SK-N-SH (cell line): ENCODE measurements at regions not wholly inside any gene's neighbourhood (a gene's known extent, or its start where the extent isn't known, plus 50 kb on each side); places are given as distances from the start of the nearest gene placed in this dataset.

Experiments
- CTCF ChIA-PET: fragments of 300-600, 350-600 bp; formaldehyde crosslinking; extraction: SDS; loops from one replicate; lab custom pipeline; 2021; lab: Yijun Ruan, JAX
- POLR2A ChIA-PET: fragments of 350-600 bp; sonication (Branson Sonifier 250); formaldehyde crosslinking; extraction: SDS; loops from one replicate; lab custom pipeline; 2020; ENCODE audit warnings: antibody characterized with exemption, inconsistent platforms; lab: Yijun Ruan, JAX
- DNase-seq: peaks from one replicate; pipeline ENCODE4 v3.0.0; 2012
- H2AFZ ChIP-seq: fragments of 200-600 bp; sonication (generic); 2 replicates; pipeline ENCODE4 v1.8.1; 2016; ENCODE audit warnings: antibody characterized with exemption, mild to moderate bottlenecking, low read depth
- H3F3A ChIP-seq: fragments of 200-600 bp; sonication (generic); replicated peaks from 2 replicates; pipeline ENCODE3; 2016; ENCODE audit warnings: antibody characterized with exemption, mild to moderate bottlenecking; ENCODE audit not compliant: insufficient read depth
- H3K27ac ChIP-seq, 2 experiments: fragments of 200-500 bp in 1 of 2; fragments of 200-600 bp in 1 of 2; sonication (Bioruptor generic) in 1 of 2; sonication (generic), shearing (Covaris generic) in 1 of 2; 2 replicates each; pipeline versions ENCODE4 v1.5.1 to v1.6.1; 2014 to 2016; ENCODE audit warnings: low read depth in 2 of 2, inconsistent platforms in 1 of 2, low read length in 1 of 2, mild to moderate bottlenecking in 1 of 2, mixed read lengths in 1 of 2
- H3K27me3 ChIP-seq: fragments of 200-600 bp; sonication (generic), shearing (Covaris generic); 2 replicates; pipeline ENCODE4 v1.6.1; 2016; ENCODE audit warnings: mixed run types; ENCODE audit not compliant: insufficient read depth
- H3K36me3 ChIP-seq, 2 experiments: fragments of 200-500 bp in 1 of 2; fragments of 200-600 bp in 1 of 2; sonication (Bioruptor generic) in 1 of 2; sonication (generic) in 1 of 2; replicated peaks in 1 of 2; 2 replicates each; pipeline versions ENCODE3 to v1.5.1; 2014 to 2016; ENCODE audit warnings: low read length in 1 of 2, mild to moderate bottlenecking in 1 of 2; ENCODE audit not compliant: insufficient read depth in 2 of 2, control insufficient read depth in 1 of 2
- H3K4me1 ChIP-seq, 2 experiments: fragments of 200-500 bp in 1 of 2; fragments of 200-600 bp in 1 of 2; sonication (Bioruptor generic) in 1 of 2; sonication (generic), shearing (Covaris generic) in 1 of 2; 2 replicates each; pipeline versions ENCODE4 v1.5.1 to v1.6.1; 2014 to 2016; ENCODE audit warnings: low read depth in 1 of 2, low read length in 1 of 2, mixed run types in 1 of 2; ENCODE audit not compliant: insufficient read depth in 2 of 2, control insufficient read depth in 1 of 2
- H3K4me2 ChIP-seq: fragments of 200-600 bp; sonication (generic), shearing (Covaris generic); 2 replicates; pipeline ENCODE4 v1.6.1; 2017; ENCODE audit warnings: mixed run types
- H3K4me3 ChIP-seq, 2 experiments: fragments of 200-500 bp in 1 of 2; fragments of 200-600 bp in 1 of 2; sonication (Bioruptor generic) in 1 of 2; sonication (generic), shearing (Covaris generic) in 1 of 2; 2 replicates each; pipeline versions ENCODE4 v1.5.1 to v1.8.1; 2014 to 2016; ENCODE audit warnings: low read depth in 2 of 2, inconsistent platforms in 1 of 2, low read length in 1 of 2, mild to moderate bottlenecking in 1 of 2, mixed read lengths in 1 of 2, moderate library complexity in 1 of 2
- H3K79me2 ChIP-seq: fragments of 200-600 bp; sonication (generic); 2 replicates; pipeline ENCODE4 v1.8.1; 2017; ENCODE audit warnings: mild to moderate bottlenecking; ENCODE audit not compliant: insufficient read depth
- H3K9ac ChIP-seq: fragments of 200-600 bp; sonication (generic); 2 replicates; pipeline ENCODE4 v1.6.1; 2017; ENCODE audit warnings: mixed run types
- H3K9me2 ChIP-seq: fragments of 200-600 bp; sonication (generic); 2 replicates; pipeline ENCODE4 v1.6.1; 2017; ENCODE audit warnings: mixed run types
- H3K9me3 ChIP-seq: fragments of 200-600 bp; sonication (generic); 2 replicates; pipeline ENCODE4 v1.6.1; 2017; ENCODE audit warnings: mixed run types, mild to moderate bottlenecking, moderate library complexity
- H4K20me1 ChIP-seq: fragments of 200-600 bp; sonication (generic); 2 replicates; pipeline ENCODE4 v1.6.1; 2017; ENCODE audit warnings: mild to moderate bottlenecking, mixed run types; ENCODE audit not compliant: insufficient read depth
- CHD2 ChIP-seq: fragments of 150-350 bp; IDR thresholded peaks from 2 replicates; pipeline ENCODE4 v1.6.1; 2018; ENCODE audit warnings: low read length; ENCODE audit not compliant: partially characterized antibody
- ELF1 ChIP-seq: IDR thresholded peaks from 2 replicates; pipeline ENCODE4 v1.4.0; 2012
- EP300 ChIP-seq, 2 experiments: IDR thresholded peaks; 2 replicates each; pipeline versions ENCODE4 v1.4.0 to v1.6.1; 2012; ENCODE audit warnings: borderline replicate concordance in 1 of 2, low read depth in 1 of 2, low read length in 1 of 2
- EZH2phosphoT487 ChIP-seq: fragments of 200-600 bp; sonication (generic); IDR thresholded peaks from 2 replicates; pipeline ENCODE4 v1.6.1; 2017; ENCODE audit warnings: low read depth, mixed run types, mild to moderate bottlenecking, antibody characterized with exemption, moderate library complexity, borderline replicate concordance
- FOSL2 ChIP-seq: IDR thresholded peaks from 2 replicates; pipeline ENCODE4 v1.4.0; 2012; ENCODE audit warnings: low read depth, mild to moderate bottlenecking, moderate library complexity, borderline replicate concordance
- FOXJ3 ChIP-seq: sonication (generic); formaldehyde crosslinking; IDR thresholded peaks from 2 replicates; pipeline ENCODE4 v1.5.1; 2020; ENCODE audit warnings: mild to moderate bottlenecking, missing genetic modification reagents
- FOXM1 ChIP-seq: IDR thresholded peaks from 2 replicates; pipeline ENCODE4 v1.4.0; 2012; ENCODE audit warnings: low read depth, mild to moderate bottlenecking
- GABPA ChIP-seq: IDR thresholded peaks from 2 replicates; pipeline ENCODE4 v1.4.0; 2012; ENCODE audit warnings: low read depth, mild to moderate bottlenecking
- IRF3 ChIP-seq: fragments of 150-350 bp; IDR thresholded peaks from 2 replicates; pipeline ENCODE4 v1.6.1; 2016; ENCODE audit warnings: mild to moderate bottlenecking, low read depth, low read length
- MAX ChIP-seq: IDR thresholded peaks from 2 replicates; pipeline ENCODE4 v1.4.0; 2012; ENCODE audit warnings: low read depth
- MEF2A ChIP-seq: IDR thresholded peaks from 2 replicates; pipeline ENCODE4 v1.4.0; 2012; ENCODE audit warnings: low read depth, borderline replicate concordance
- NFIC ChIP-seq: IDR thresholded peaks from 2 replicates; pipeline ENCODE4 v1.4.0; 2012; ENCODE audit warnings: borderline replicate concordance
- NRF1 ChIP-seq: IDR thresholded peaks from 2 replicates; pipeline ENCODE4 v1.6.1; 2012; ENCODE audit warnings: low read depth, mild to moderate bottlenecking, low read length
- PBX3 ChIP-seq: IDR thresholded peaks from 2 replicates; pipeline ENCODE4; 2012
- POLR2AphosphoS5 ChIP-seq: IDR thresholded peaks from 2 replicates; pipeline ENCODE4 v1.6.1; 2012; ENCODE audit warnings: low read depth, low read length
- RAD21 ChIP-seq: IDR thresholded peaks from 2 replicates; pipeline ENCODE4 v1.6.1; 2012; ENCODE audit warnings: mild to moderate bottlenecking, low read length
- RCOR1 ChIP-seq: fragments of 150-350 bp; IDR thresholded peaks from 2 replicates; pipeline ENCODE4 v1.6.1; 2017; ENCODE audit warnings: antibody characterized with exemption, low read length
- RXRA ChIP-seq: IDR thresholded peaks from 2 replicates; pipeline ENCODE4 v1.4.0; 2012; ENCODE audit warnings: low read depth, mild to moderate bottlenecking, borderline replicate concordance
- SIN3A ChIP-seq: IDR thresholded peaks from 2 replicates; pipeline ENCODE4 v1.6.1; 2012; ENCODE audit warnings: low read depth, mild to moderate bottlenecking, low read length, moderate library complexity, borderline replicate concordance
- TAF1 ChIP-seq: IDR thresholded peaks from 2 replicates; pipeline ENCODE4 v1.6.1; 2012; ENCODE audit warnings: low read depth, mild to moderate bottlenecking, low read length, moderate library complexity, borderline replicate concordance
- USF2 ChIP-seq: fragments of 150-350 bp; IDR thresholded peaks from 2 replicates; pipeline ENCODE4 v1.6.1; 2017; ENCODE audit warnings: antibody characterized with exemption, low read length, low read depth, borderline replicate concordance
- YY1 ChIP-seq: IDR thresholded peaks from 2 replicates; pipeline ENCODE4 v1.4.0; 2012; ENCODE audit warnings: low read depth, mild to moderate bottlenecking
- WGBS: methylation state at CpG from one replicate; pipeline ENCODE4 v1.1.6; 2017; ENCODE audit warnings: low lambda C conversion rate; 5-methylcytosine and 5-hydroxymethylcytosine counted together

GRCh38 chr1:121515235-121515634 is 330.5 kb downstream of the SRGAP2C start:
- DNase-seq = no peak
- Histone ChIP-seq H4K20me1 (no peaks in the 10 kb centered on the region), H3K27me3 (peaks cover 20% of the 10 kb centered on the region)
- no peak for TF ChIP-seq YY1
- TF ChIP-seq EP300 (IDR thresholded peaks at IDR 0.05; ENCODE audit: borderline replicate concordance in 1 of 2, low read depth in 1 of 2, low read length in 1 of 2) = no peak
- TF ChIP-seq NFIC = no peak
- no peak for TF ChIP-seq MEF2A
- TF ChIP-seq FOXJ3 = no peak
- TF ChIP-seq EZH2phosphoT487 = no peak
- no peak for TF ChIP-seq MAX
- TF ChIP-seq GABPA = no peak
- no peak for TF ChIP-seq CHD2
- no peak for TF ChIP-seq PBX3
- no peak for TF ChIP-seq RAD21
- TF ChIP-seq POLR2AphosphoS5 = no peak
- TF ChIP-seq FOXM1 = no peak
- no peak for TF ChIP-seq ELF1
- TF ChIP-seq FOSL2 = no peak
- no peak for TF ChIP-seq RXRA
- no peak for TF ChIP-seq TAF1
- TF ChIP-seq, all 33 proteins: peak for 0
- Histone ChIP-seq H3K4me3 (no peak overlapping the region), H3K9me3 (no peaks in the 10 kb centered on the region), H3K27ac (no peak overlapping the region), H3K9me2 (no peaks in the 10 kb centered on the region), H3K4me2 (no peak overlapping the region), H2AFZ (no peak overlapping the region), H3K4me1 (no peaks in the 10 kb centered on the region), H3F3A (no peaks in the 10 kb centered on the region), H3K36me3 (no peaks in the 10 kb centered on the region), H3K79me2 (no peaks in the 10 kb centered on the region), H3K9ac (no peak overlapping the region)
- ChIA-PET CTCF (no interaction called here), POLR2A (no interaction called here)
- 50% methylated on average over 2 of the region's 2 CpGs for WGBS

GRCh38 chr1:121516234-121516967 is 331.6 kb downstream of the SRGAP2C start:
- H4K20me1 ChIP-seq = no peaks in the 10 kb centered on the region

More at GRCh38 chr1:121516234-121516967, 331.6 kb downstream of the SRGAP2C start:
- POLR2A ChIA-PET = no interaction called here
- H3F3A ChIP-seq = no peaks in the 10 kb centered on the region
- H3K79me2 ChIP-seq = no peaks in the 10 kb centered on the region
- no peak overlapping the region for H2AFZ ChIP-seq
- H3K4me2 ChIP-seq = no peak overlapping the region
- H3K4me1 ChIP-seq = no peaks in the 10 kb centered on the region
- H3K27ac ChIP-seq = no peak overlapping the region
- H3K9me3 ChIP-seq = no peaks in the 10 kb centered on the region
- whole genome bisulfite sequencing = 64% methylated on average over 8 of the region's 8 CpGs
- H3K9ac ChIP-seq = no peak overlapping the region
- no peak overlapping the region for H3K4me3 ChIP-seq
- CTCF ChIA-PET = no interaction called here
- peaks cover 27% of the 10 kb centered on the region for H3K27me3 ChIP-seq
- DNase-seq = no peak
- H3K36me3 ChIP-seq = no peaks in the 10 kb centered on the region
- no peaks in the 10 kb centered on the region for H3K9me2 ChIP-seq
- no peak for TF ChIP-seq IRF3
- TF ChIP-seq SIN3A = no peak
- no peak for TF ChIP-seq GABPA
- no peak for TF ChIP-seq NRF1
- no peak for TF ChIP-seq RCOR1
- no peak for TF ChIP-seq POLR2AphosphoS5
- no peak for TF ChIP-seq USF2
- TF ChIP-seq, all 33 proteins: peak for 0
